LNCAP (cell line): ENCODE measurements at regions not wholly inside any gene's neighbourhood (a gene's known extent, or its start where the extent isn't known, plus 50 kb on each side); places are given as distances from the start of the nearest gene placed in this dataset.

ENCODE experiments used
- TF ChIP-seq, protein P1 (sequence below): fragments of 450-650 bp; IDR thresholded peaks from 2 replicates; pipeline ENCODE4 v1.5.1; 2017; ENCODE audit warnings: mild to moderate bottlenecking

DNA sequence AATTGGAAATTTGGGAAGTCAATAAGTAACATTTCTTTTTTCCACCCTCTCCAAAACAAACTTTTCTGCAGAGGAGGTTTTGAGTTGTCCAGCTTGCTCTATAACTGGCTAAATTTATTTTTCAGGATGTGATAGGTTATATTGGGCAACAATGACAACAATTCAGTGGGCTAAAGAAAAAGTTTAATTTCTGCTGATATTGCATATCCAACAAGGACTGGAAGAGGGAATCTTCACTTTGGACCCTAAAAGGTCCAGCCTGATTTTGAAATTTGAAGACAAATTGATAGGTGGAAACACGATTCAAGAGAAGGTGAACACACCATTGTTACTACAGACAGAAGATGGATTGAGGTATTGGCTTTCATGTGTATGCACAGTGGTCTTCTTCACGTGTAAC is 393.1 kb downstream of the BRINP1 start:
- TF ChIP-seq, protein P1, sequence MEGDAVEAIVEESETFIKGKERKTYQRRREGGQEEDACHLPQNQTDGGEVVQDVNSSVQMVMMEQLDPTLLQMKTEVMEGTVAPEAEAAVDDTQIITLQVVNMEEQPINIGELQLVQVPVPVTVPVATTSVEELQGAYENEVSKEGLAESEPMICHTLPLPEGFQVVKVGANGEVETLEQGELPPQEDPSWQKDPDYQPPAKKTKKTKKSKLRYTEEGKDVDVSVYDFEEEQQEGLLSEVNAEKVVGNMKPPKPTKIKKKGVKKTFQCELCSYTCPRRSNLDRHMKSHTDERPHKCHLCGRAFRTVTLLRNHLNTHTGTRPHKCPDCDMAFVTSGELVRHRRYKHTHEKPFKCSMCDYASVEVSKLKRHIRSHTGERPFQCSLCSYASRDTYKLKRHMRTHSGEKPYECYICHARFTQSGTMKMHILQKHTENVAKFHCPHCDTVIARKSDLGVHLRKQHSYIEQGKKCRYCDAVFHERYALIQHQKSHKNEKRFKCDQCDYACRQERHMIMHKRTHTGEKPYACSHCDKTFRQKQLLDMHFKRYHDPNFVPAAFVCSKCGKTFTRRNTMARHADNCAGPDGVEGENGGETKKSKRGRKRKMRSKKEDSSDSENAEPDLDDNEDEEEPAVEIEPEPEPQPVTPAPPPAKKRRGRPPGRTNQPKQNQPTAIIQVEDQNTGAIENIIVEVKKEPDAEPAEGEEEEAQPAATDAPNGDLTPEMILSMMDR: no peak

GRCh38 chr9:118984607-118985006 is 384.6 kb downstream of the BRINP1 start:
- TF ChIP-seq, protein P1: no peak

- TF ChIP-seq, protein P1: no peak
Measured at GRCh38 chr9:118985851-118986250, 383.4 kb downstream of the BRINP1 start.

DNA sequence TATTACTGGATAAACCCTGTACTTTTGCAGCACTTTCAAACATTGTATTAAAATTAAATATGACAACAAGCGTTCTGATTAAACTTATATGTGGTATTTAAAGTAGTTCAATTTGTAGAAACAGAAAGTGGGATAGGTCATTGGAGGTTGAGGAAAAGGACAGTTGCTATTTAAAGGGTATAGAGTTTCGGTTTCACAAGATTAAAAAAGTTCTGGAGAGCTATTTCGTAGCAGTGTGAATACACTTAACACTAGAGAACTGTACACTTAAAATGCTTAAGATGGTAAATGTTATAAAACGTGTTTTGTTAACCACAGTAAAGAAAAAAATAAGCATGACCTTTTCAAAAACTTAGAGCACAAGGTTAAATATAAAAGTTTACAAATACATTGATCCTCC is 382.1 kb downstream of the BRINP1 start:
- TF ChIP-seq, protein P1: no peak

DNA sequence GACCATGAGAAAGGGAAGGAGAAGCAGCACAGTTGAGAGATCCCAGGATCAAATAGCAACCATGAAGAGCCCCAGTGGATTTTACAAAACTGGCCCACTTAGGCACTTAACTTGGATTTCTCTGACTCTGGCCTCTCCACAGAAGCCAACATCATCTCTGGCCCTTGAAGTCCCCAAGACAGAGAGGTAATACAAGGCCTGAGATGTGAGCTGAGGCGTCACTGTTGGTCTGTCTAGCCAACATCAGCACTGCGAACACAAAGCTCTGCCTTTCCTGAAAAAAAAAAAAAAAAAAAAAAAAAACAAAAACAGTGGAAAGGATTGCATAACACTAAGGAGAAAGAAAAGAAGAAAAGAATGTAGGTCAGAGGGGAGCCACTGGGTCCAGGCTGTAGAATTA is 378.3 kb downstream of the BRINP1 start:
- TF ChIP-seq, protein P1: no peak

DNA sequence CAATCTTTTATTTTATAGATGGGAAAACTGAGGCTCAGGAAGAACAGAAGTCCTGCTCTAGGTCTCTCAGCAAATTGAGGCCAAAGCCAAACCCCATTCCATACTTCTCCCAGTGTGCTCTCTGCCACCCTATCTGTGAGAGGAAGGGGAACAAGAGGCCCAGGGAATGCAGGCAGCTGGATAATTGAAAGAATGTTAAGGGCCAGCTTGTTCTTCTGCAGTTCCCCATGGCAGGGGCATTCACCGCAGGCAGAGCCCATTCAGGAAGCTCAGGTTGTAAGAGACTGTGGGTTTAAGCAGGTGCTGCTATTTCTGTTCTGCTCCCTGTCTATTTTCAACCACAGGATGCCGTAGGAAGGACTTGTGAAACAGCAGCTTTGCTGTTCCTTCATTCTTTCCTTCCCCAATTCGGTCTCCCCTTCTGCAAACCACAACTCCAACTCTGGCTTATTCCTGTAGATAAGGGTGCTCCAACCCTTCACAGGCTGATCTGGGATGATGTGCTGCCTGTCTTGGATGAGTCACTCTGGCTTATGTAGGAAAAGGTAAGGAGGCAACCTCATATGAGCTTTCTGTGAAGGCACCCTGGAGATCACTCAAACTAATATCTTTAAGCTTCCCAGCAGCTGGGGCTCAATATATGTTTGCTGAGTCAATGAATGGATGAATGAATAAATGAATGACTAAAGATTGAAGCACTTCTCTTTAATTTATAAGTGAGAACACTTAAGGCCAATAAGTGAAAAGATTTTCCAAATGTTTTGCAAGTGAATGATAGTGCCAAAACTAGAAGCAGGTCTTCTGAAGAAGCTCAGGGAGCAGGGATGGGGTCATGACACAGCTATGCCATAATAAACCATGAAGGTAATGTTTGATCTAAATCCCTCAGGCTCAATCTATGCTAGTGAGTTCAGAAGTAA is 377.6 kb downstream of the BRINP1 start:
- TF ChIP-seq, protein P1: no peak

- TF ChIP-seq, protein P1: no peak
Measured at GRCh38 chr9:118992813-118993794, 376.1 kb downstream of the BRINP1 start.
